Endothelial cell of umbilical vein (primary cell): ENCODE measurements at regions not wholly inside any gene's neighbourhood (a gene's known extent, or its start where the extent isn't known, plus 50 kb on each side); places are given as distances from the start of the nearest gene placed in this dataset.

Experiments
- BruUV-seq: library from RNA; stranded (reverse); fragments of 400-500 nt; replicated peaks from 2 replicates; lab custom pipeline; 2021; lab: Mats Ljungman, UMichigan
- CTCF ChIA-PET: fragments of 300-600, 350-600 bp; sonication (Branson Sonifier 250); formaldehyde crosslinking; loops from one replicate; lab custom pipeline; 2021; ENCODE audit warnings: antibody characterized with exemption, inconsistent platforms; lab: Charles Lee
- POLR2A ChIA-PET: fragments of 300-600, 350-600 bp; sonication (Branson Sonifier 250); formaldehyde crosslinking; loops from one replicate; lab custom pipeline; 2021; ENCODE audit warnings: antibody characterized with exemption, inconsistent platforms; lab: Charles Lee
- DNase-seq: peaks from one replicate; pipeline ENCODE4 v3.0.0-alpha.2; 2011; ENCODE audit warnings: low read depth, low spot score
- FAIRE-seq: peaks from 2 replicates; lab custom pipeline; 2011; peaks lifted over from hg19 to GRCh38; lab: Jason Lieb, UNC
- H2AFZ ChIP-seq: 2 replicates; pipeline ENCODE4 v1.6.0; 2012; ENCODE audit warnings: low read depth, low read length, control low read depth, inconsistent platforms
- H3K27ac ChIP-seq: 2 replicates; pipeline ENCODE4 v1.5.1; 2011; ENCODE audit warnings: low read depth, mild to moderate bottlenecking, control low read depth, low read length, moderate library complexity; ENCODE audit not compliant: insufficient read depth
- H3K27me3 ChIP-seq, 2 experiments: 2 replicates each; pipeline versions ENCODE4 v1.6.0 to v1.6.1; 2011; ENCODE audit warnings: low read length in 2 of 2, mixed read lengths in 1 of 2; ENCODE audit not compliant: control insufficient read depth in 2 of 2, insufficient read depth in 2 of 2
- H3K36me3 ChIP-seq, 2 experiments: 2 replicates in 1 of 2; 3 replicates in 1 of 2; pipeline ENCODE4 v1.5.1; 2011; ENCODE audit warnings: low read length in 2 of 2, mild to moderate bottlenecking in 1 of 2, moderate library complexity in 1 of 2; ENCODE audit not compliant: control insufficient read depth in 2 of 2, insufficient read depth in 2 of 2; ENCODE audit errors: extremely low read depth in 1 of 2
- H3K4me1 ChIP-seq: 3 replicates; pipeline ENCODE4 v1.5.1; 2011; ENCODE audit warnings: mild to moderate bottlenecking, low read length; ENCODE audit not compliant: control insufficient read depth, insufficient read depth; ENCODE audit errors: extremely low read depth
- H3K4me2 ChIP-seq: 2 replicates; pipeline ENCODE4 v1.6.1; 2011; ENCODE audit warnings: low read length, control low read depth, mixed read lengths; ENCODE audit not compliant: insufficient read depth
- H3K4me3 ChIP-seq, 3 experiments: fragments of 200-600 bp in 1 of 3; sonication (generic), shearing (Covaris generic) in 1 of 3; replicated peaks in 1 of 3; 2 replicates each; pipeline ENCODE4 v1.5.1; 2011 to 2016; ENCODE audit warnings: control low read depth in 3 of 3, low read length in 3 of 3, mild to moderate bottlenecking in 2 of 3, inconsistent platforms in 1 of 3, low read depth in 1 of 3, moderate library complexity in 1 of 3; ENCODE audit not compliant: insufficient read depth in 1 of 3
- H3K79me2 ChIP-seq: 2 replicates; pipeline ENCODE4 v1.6.0; 2012; ENCODE audit warnings: low read length, inconsistent platforms; ENCODE audit not compliant: control insufficient read depth, insufficient read depth
- H3K9ac ChIP-seq: replicated peaks from 2 replicates; pipeline ENCODE3; 2011; ENCODE audit warnings: low read length, control low read depth; ENCODE audit not compliant: insufficient read depth; ENCODE audit errors: extremely low read depth
- H3K9me1 ChIP-seq: replicated peaks from 3 replicates; pipeline ENCODE4 v1.6.0; 2011; ENCODE audit warnings: mild to moderate bottlenecking, low read length; ENCODE audit not compliant: control insufficient read depth, insufficient read depth; ENCODE audit errors: extremely low read depth
- H3K9me3 ChIP-seq: replicated peaks from 2 replicates; pipeline ENCODE4 v1.5.1; 2012; ENCODE audit warnings: low read length, inconsistent platforms; ENCODE audit not compliant: control insufficient read depth, insufficient read depth
- H4K20me1 ChIP-seq: replicated peaks from 2 replicates; pipeline ENCODE3; 2011; ENCODE audit warnings: mild to moderate bottlenecking, low read length; ENCODE audit not compliant: control insufficient read depth, insufficient read depth; ENCODE audit errors: extremely low read depth
- CTCF ChIP-seq, 2 donors: IDR thresholded peaks; 1 replicate in 1 of 2; 2 replicates in 1 of 2; pipeline ENCODE4 v1.5.1; 2011; ENCODE audit warnings: low read length in 2 of 2, mild to moderate bottlenecking in 2 of 2, moderate library complexity in 2 of 2, control low read depth in 1 of 2, inconsistent platforms in 1 of 2, low read depth in 1 of 2; ENCODE audit not compliant: insufficient read depth in 1 of 2; ENCODE audit errors: extremely low read depth in 1 of 2
- EZH2 ChIP-seq: IDR thresholded peaks from 2 replicates; pipeline ENCODE4 v1.6.1; 2012; ENCODE audit warnings: borderline replicate concordance, low read depth, mild to moderate bottlenecking, moderate library complexity, low read length, inconsistent platforms; ENCODE audit not compliant: severe bottlenecking
- FOS ChIP-seq: IDR thresholded peaks from 2 replicates; pipeline ENCODE4 v1.6.1; 2011; ENCODE audit warnings: mild to moderate bottlenecking, low read length, moderate library complexity, borderline replicate concordance; ENCODE audit not compliant: insufficient read depth
- GATA2 ChIP-seq: IDR thresholded peaks from 2 replicates; pipeline ENCODE4 v1.7.0; 2011; ENCODE audit warnings: low read depth, mild to moderate bottlenecking, moderate library complexity, mixed read lengths, low read length; ENCODE audit not compliant: insufficient read length, insufficient read depth
- JUN ChIP-seq: IDR thresholded peaks from 2 replicates; pipeline ENCODE4 v1.6.1; 2011; ENCODE audit warnings: borderline replicate concordance, low read depth; ENCODE audit not compliant: insufficient read length, insufficient read depth
- MAX ChIP-seq: IDR thresholded peaks from 2 replicates; pipeline ENCODE4 v1.6.1; 2011; ENCODE audit not compliant: insufficient read depth, insufficient read length
- MYC ChIP-seq: IDR thresholded peaks from one replicate; pipeline ENCODE4 v1.6.1; 2011; ENCODE audit warnings: mild to moderate bottlenecking, low read depth, low read length
- POLR2A ChIP-seq: IDR thresholded peaks from 2 replicates; pipeline ENCODE4 v1.6.1; 2012; ENCODE audit warnings: low read depth, mild to moderate bottlenecking, control low read depth, low read length
- POLR2AphosphoS5 ChIP-seq: IDR thresholded peaks from 2 replicates; pipeline ENCODE4 v1.6.1; 2012; ENCODE audit warnings: low read depth, mild to moderate bottlenecking, control low read depth, low read length, moderate library complexity; ENCODE audit not compliant: insufficient read depth
- dilution Hi-C: fragments of 300-500 bp; cut with MboI; formaldehyde crosslinking; loops from one replicate; pipeline ENCODE4 v1.15.0; 2019; ENCODE audit warnings: low sequenced_read_pairs; ENCODE audit not compliant: extremely low pct_ligation_motif_present
- intact Hi-C: fragments of 100-400 bp; cut with micrococcal nuclease; formaldehyde crosslinking; loops from one replicate; pipeline ENCODE4 v1.10.0; 2022

- H3K4me2 ChIP-seq = no peak overlapping the region
- no peaks in the 10 kb centered on the region for H3K9me3 ChIP-seq
- DNase-seq = no peak
- ChIA-PET POLR2A (no interaction called here), CTCF (no interaction called here)
- no TSS peak for BruUV-seq
- no peaks in the 10 kb centered on the region for H3K79me2 ChIP-seq
- no peaks in the 10 kb centered on the region for H4K20me1 ChIP-seq
- H3K9ac ChIP-seq = no peak overlapping the region
- FAIRE-seq = no peak
- no peaks in the 10 kb centered on the region for H3K4me1 ChIP-seq
- dilution Hi-C loops (no loop called here), intact Hi-C loops (no loop called here)
- H3K27ac ChIP-seq = no peak overlapping the region
- no peak for TF ChIP-seq GATA2
- TF ChIP-seq FOS = no peak
- no peak for TF ChIP-seq POLR2A
- TF ChIP-seq MYC = no peak
- TF ChIP-seq JUN = no peak
- TF ChIP-seq EZH2 = no peak
- no peak for TF ChIP-seq POLR2AphosphoS5
- no peak for TF ChIP-seq CTCF (IDR thresholded peaks at IDR 0.05; ENCODE audit: extremely low read depth in 1 of 2, insufficient read depth in 1 of 2, low read depth in 1 of 2, low read length in 2 of 2)
- TF ChIP-seq MAX = no peak
- no peaks in the 10 kb centered on the region for H3K9me1 ChIP-seq
- H3K27me3 ChIP-seq = no peaks in the 10 kb centered on the region
- H3K4me3 ChIP-seq = no peak overlapping the region
- H2AFZ ChIP-seq = no peak overlapping the region
- H3K36me3 ChIP-seq = no peaks in the 10 kb centered on the region
Measured at GRCh38 chr3:95789111-95789510, 1025.3 kb upstream of the EPHA6 start.
